GM23338 (cell line): ENCODE measurements at regions not wholly inside any gene's neighbourhood (a gene's known extent, or its start where the extent isn't known, plus 50 kb on each side); places are given as distances from the start of the nearest gene placed in this dataset.

Experiments used
- CREB1 ChIP-seq: fragments of 250-450 bp; sonication (Bioruptor Pico); IDR thresholded peaks from 2 replicates; pipeline ENCODE4 v1.5.0; 2020; ENCODE audit warnings: low read depth, mild to moderate bottlenecking, moderate library complexity
- EZH2 ChIP-seq: fragments of 200-600 bp; sonication (generic); IDR thresholded peaks from one replicate; pipeline ENCODE4 v1.8.0; 2017; ENCODE audit warnings: antibody characterized with exemption, mild to moderate bottlenecking, low read depth; ENCODE audit not compliant: unreplicated experiment
- EZH2phosphoT487 ChIP-seq: fragments of 200-600 bp; sonication (generic); IDR thresholded peaks from one replicate; pipeline ENCODE4 v1.8.1; 2018; ENCODE audit warnings: antibody characterized with exemption; ENCODE audit not compliant: unreplicated experiment
- POLR2AphosphoS5 ChIP-seq: IDR thresholded peaks from 2 replicates; pipeline ENCODE4 v1.6.1; 2016; ENCODE audit warnings: antibody characterized with exemption, low read depth
- TF ChIP-seq, protein P1 (sequence below), 2 experiments: fragments of 200-600 bp in 1 of 2; sonication (generic) in 1 of 2; conservative IDR thresholded peaks; 2 replicates each; pipeline versions ENCODE4 v1.5.1 to v1.6.1; 2016 to 2017; ENCODE audit warnings: antibody characterized with exemption in 2 of 2, low read depth in 2 of 2, mild to moderate bottlenecking in 2 of 2, moderate library complexity in 1 of 2
- TF ChIP-seq, protein P2 (sequence below): IDR thresholded peaks from one replicate; pipeline ENCODE4 v1.6.1; 2018; ENCODE audit warnings: antibody characterized with exemption; ENCODE audit not compliant: unreplicated experiment
- TF ChIP-seq, protein P3 (sequence below): IDR thresholded peaks from 2 replicates; pipeline ENCODE4 v1.6.1; 2016; ENCODE audit warnings: antibody characterized with exemption

DNA sequence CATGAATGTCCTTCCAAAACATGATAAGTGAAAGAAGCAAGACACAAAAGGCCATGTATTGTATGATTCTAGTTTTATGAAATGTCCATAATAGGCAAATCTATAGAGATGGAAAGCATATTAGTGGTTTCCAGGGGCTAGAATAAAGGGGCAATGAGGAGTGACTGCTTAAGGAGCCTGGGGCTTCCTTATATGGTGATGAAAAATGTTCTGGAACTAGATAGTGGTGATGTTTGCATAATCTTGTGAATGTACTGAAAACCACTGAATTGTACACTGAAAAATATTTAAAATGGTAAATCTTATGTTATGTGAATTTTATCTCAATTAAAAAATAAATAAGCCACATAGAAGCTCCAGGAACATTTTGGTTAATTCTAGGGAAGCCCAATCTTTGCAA lies 144.4 kb upstream of the ANKRD55 start:
- TF ChIP-seq, protein P1, sequence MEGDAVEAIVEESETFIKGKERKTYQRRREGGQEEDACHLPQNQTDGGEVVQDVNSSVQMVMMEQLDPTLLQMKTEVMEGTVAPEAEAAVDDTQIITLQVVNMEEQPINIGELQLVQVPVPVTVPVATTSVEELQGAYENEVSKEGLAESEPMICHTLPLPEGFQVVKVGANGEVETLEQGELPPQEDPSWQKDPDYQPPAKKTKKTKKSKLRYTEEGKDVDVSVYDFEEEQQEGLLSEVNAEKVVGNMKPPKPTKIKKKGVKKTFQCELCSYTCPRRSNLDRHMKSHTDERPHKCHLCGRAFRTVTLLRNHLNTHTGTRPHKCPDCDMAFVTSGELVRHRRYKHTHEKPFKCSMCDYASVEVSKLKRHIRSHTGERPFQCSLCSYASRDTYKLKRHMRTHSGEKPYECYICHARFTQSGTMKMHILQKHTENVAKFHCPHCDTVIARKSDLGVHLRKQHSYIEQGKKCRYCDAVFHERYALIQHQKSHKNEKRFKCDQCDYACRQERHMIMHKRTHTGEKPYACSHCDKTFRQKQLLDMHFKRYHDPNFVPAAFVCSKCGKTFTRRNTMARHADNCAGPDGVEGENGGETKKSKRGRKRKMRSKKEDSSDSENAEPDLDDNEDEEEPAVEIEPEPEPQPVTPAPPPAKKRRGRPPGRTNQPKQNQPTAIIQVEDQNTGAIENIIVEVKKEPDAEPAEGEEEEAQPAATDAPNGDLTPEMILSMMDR (conservative IDR thresholded peaks at IDR 0.05; ENCODE audit: low read depth in 2 of 2): no peak
- TF ChIP-seq, protein P2, sequence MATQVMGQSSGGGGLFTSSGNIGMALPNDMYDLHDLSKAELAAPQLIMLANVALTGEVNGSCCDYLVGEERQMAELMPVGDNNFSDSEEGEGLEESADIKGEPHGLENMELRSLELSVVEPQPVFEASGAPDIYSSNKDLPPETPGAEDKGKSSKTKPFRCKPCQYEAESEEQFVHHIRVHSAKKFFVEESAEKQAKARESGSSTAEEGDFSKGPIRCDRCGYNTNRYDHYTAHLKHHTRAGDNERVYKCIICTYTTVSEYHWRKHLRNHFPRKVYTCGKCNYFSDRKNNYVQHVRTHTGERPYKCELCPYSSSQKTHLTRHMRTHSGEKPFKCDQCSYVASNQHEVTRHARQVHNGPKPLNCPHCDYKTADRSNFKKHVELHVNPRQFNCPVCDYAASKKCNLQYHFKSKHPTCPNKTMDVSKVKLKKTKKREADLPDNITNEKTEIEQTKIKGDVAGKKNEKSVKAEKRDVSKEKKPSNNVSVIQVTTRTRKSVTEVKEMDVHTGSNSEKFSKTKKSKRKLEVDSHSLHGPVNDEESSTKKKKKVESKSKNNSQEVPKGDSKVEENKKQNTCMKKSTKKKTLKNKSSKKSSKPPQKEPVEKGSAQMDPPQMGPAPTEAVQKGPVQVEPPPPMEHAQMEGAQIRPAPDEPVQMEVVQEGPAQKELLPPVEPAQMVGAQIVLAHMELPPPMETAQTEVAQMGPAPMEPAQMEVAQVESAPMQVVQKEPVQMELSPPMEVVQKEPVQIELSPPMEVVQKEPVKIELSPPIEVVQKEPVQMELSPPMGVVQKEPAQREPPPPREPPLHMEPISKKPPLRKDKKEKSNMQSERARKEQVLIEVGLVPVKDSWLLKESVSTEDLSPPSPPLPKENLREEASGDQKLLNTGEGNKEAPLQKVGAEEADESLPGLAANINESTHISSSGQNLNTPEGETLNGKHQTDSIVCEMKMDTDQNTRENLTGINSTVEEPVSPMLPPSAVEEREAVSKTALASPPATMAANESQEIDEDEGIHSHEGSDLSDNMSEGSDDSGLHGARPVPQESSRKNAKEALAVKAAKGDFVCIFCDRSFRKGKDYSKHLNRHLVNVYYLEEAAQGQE: no peak
- no peak for TF ChIP-seq POLR2AphosphoS5
- no peak for TF ChIP-seq CREB1 (CRISPR knock-in tag)
- TF ChIP-seq EZH2phosphoT487: no peak
- TF ChIP-seq EZH2: no peak
- TF ChIP-seq, protein P3, sequence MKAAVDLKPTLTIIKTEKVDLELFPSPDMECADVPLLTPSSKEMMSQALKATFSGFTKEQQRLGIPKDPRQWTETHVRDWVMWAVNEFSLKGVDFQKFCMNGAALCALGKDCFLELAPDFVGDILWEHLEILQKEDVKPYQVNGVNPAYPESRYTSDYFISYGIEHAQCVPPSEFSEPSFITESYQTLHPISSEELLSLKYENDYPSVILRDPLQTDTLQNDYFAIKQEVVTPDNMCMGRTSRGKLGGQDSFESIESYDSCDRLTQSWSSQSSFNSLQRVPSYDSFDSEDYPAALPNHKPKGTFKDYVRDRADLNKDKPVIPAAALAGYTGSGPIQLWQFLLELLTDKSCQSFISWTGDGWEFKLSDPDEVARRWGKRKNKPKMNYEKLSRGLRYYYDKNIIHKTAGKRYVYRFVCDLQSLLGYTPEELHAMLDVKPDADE: no peak
